ENCODE measurements at regions not wholly inside any gene's neighbourhood (a gene's known extent, or its start where the extent isn't known, plus 50 kb on each side); places are given as distances from the start of the nearest gene placed in this dataset.

- H3K4me1 ChIP-seq = no peaks in the 10 kb centered on the region
- H3K27ac ChIP-seq = no peak overlapping the region
- H3K4me3 ChIP-seq = no peak overlapping the region
- TF ChIP-seq CTCF (IDR thresholded peaks at IDR 0.05) = no peak
- peaks cover 0 to 28% of the 10 kb centered on the region in 2 donors for H3K9me3 ChIP-seq
- H3K27me3 ChIP-seq = no peaks in the 10 kb centered on the region
- DNase-seq (ENCODE audit: low spot score) = peak; percentile 34
- no peaks in the 10 kb centered on the region for H3K36me3 ChIP-seq
Measured at GRCh38 chr14:101200650-101201516, 297.4 kb upstream of the RTL1 start.

- Histone ChIP-seq H3K4me3 (no peak overlapping the region), H3K27me3 (no peaks in the 10 kb centered on the region), H3K27ac (no peak overlapping the region), H3K9me3 (peaks cover 0 to 35% of the 10 kb centered on the region in 2 donors), H3K4me1 (no peaks in the 10 kb centered on the region), H3K36me3 (no peaks in the 10 kb centered on the region)
- peak; percentile 32 for DNase-seq (ENCODE audit: low spot score)
- no peak for TF ChIP-seq CTCF (IDR thresholded peaks at IDR 0.05)
Measured at GRCh38 chr14:101201535-101202151, 298.1 kb upstream of the RTL1 start.

GRCh38 chr14:101202627-101203404 lies 299.3 kb upstream of the RTL1 start:
- TF ChIP-seq CTCF (IDR thresholded peaks at IDR 0.05) = no peak
- H3K36me3 ChIP-seq = no peaks in the 10 kb centered on the region
- no peaks in the 10 kb centered on the region for H3K27me3 ChIP-seq
- no peak overlapping the region for H3K4me3 ChIP-seq
- no peaks in the 10 kb centered on the region for H3K4me1 ChIP-seq
- H3K27ac ChIP-seq = no peak overlapping the region
- peaks cover 0 to 45% of the 10 kb centered on the region in 2 donors for H3K9me3 ChIP-seq
- DNase-seq (ENCODE audit: low spot score) = peak; percentile 38

- Histone ChIP-seq H3K4me3 (no peak overlapping the region), H3K27ac (no peak overlapping the region), H3K27me3 (no peaks in the 10 kb centered on the region), H3K36me3 (no peaks in the 10 kb centered on the region), H3K9me3 (peaks cover 16 to 75% of the 10 kb centered on the region in 2 donors), H3K4me1 (no peaks in the 10 kb centered on the region)
- DNase-seq (ENCODE audit: low spot score) = no peak
- no peak for TF ChIP-seq CTCF (IDR thresholded peaks at IDR 0.05)
Measured at GRCh38 chr14:101206556-101206955, 303.0 kb upstream of the RTL1 start.

- peaks cover 16 to 75% of the 10 kb centered on the region in 2 donors for H3K9me3 ChIP-seq
- no peaks in the 10 kb centered on the region for H3K36me3 ChIP-seq
- no peak for DNase-seq (ENCODE audit: low spot score)
- no peak overlapping the region for H3K27ac ChIP-seq
- no peaks in the 10 kb centered on the region for H3K27me3 ChIP-seq
- no peak overlapping the region for H3K4me3 ChIP-seq
- no peak for TF ChIP-seq CTCF (IDR thresholded peaks at IDR 0.05)
- H3K4me1 ChIP-seq = no peaks in the 10 kb centered on the region
Measured at GRCh38 chr14:101207041-101207440, 303.5 kb upstream of the RTL1 start.

All from right atrium auricular region (tissue), 2 donors.